Esophagus mucosa (tissue), 1 donor: ENCODE measurements at regions not wholly inside any gene's neighbourhood (a gene's known extent, or its start where the extent isn't known, plus 50 kb on each side); places are given as distances from the start of the nearest gene placed in this dataset.

Experiments used
- ATAC-seq: fragments of 200-7000 bp; cut with Tn5 transposase; one replicate; pipeline ENCODE4 v1.9.1; 2020
- donor health status: DM: yes; HTN: yes; CAD: no.

GRCh38 chr16:66240631-66241395 lies 125.7 kb upstream of the CDH5 start:
- no peak for ATAC-seq

GRCh38 chr16:66240088-66240487 lies 126.4 kb upstream of the CDH5 start:
- no peak for ATAC-seq

- no peak for ATAC-seq
Measured at GRCh38 chr16:66238696-66239095, 127.8 kb upstream of the CDH5 start.

GRCh38 chr16:66236301-66236700 lies 130.2 kb upstream of the CDH5 start:
- no peak for ATAC-seq

- no peak for ATAC-seq
Measured at GRCh38 chr16:66231452-66232160, 134.9 kb upstream of the CDH5 start.

- no peak for ATAC-seq
Measured at GRCh38 chr16:66229651-66230050, 136.8 kb upstream of the CDH5 start.

- ATAC-seq = no peak
Measured at GRCh38 chr16:66228792-66229191, 137.7 kb upstream of the CDH5 start.

- ATAC-seq = no peak
Measured at GRCh38 chr16:66227766-66228530, 138.5 kb upstream of the CDH5 start.

- ATAC-seq = no peak
Measured at GRCh38 chr16:66226762-66227161, 139.7 kb upstream of the CDH5 start.

- no peak for ATAC-seq
Measured at GRCh38 chr16:66225696-66226095, 140.8 kb upstream of the CDH5 start.

- no peak for ATAC-seq
Measured at GRCh38 chr16:66224626-66225025, 141.9 kb upstream of the CDH5 start.

GRCh38 chr16:66224186-66224585 lies 142.3 kb upstream of the CDH5 start:
- peak; percentile 28 for ATAC-seq

GRCh38 chr16:66223176-66223780 lies 143.2 kb upstream of the CDH5 start:
- no peak for ATAC-seq

GRCh38 chr16:66222756-66223155 lies 143.7 kb upstream of the CDH5 start:
- peak; percentile 66 for ATAC-seq

GRCh38 chr16:66220702-66221101 lies 145.8 kb upstream of the CDH5 start:
- ATAC-seq = no peak

- no peak for ATAC-seq
Measured at GRCh38 chr16:66219491-66219890, 147.0 kb upstream of the CDH5 start.

GRCh38 chr16:66212428-66212827 lies 154.1 kb upstream of the CDH5 start:
- ATAC-seq = no peak

- ATAC-seq = no peak
Measured at GRCh38 chr16:66211651-66212050, 154.8 kb upstream of the CDH5 start.

GRCh38 chr16:66207883-66208265 lies 158.6 kb upstream of the CDH5 start:
- no peak for ATAC-seq

GRCh38 chr16:66207139-66207882 lies 159.2 kb upstream of the CDH5 start:
- no peak for ATAC-seq

- no peak for ATAC-seq
Measured at GRCh38 chr16:66206363-66206762, 160.1 kb upstream of the CDH5 start.
